HG03103 (cell line): ENCODE measurements at regions not wholly inside any gene's neighbourhood (a gene's known extent, or its start where the extent isn't known, plus 50 kb on each side); places are given as distances from the start of the nearest gene placed in this dataset.
"Not testable (repeated sequence)": the region's sequence is repeated elsewhere in the genome, so short reads cannot be mapped to it uniquely, and the experiment has no call there.

Experiments
- ATAC-seq: cut with Tn5 transposase; IDR thresholded peaks from one replicate; pipeline ENCODE4 v1.9.1; 2021; ENCODE audit warnings: low read depth; ENCODE audit not compliant: unreplicated experiment

GRCh38 chr7:91609525-91609924 is 271.0 kb downstream of the MTERF1 start:
- ATAC-seq = no peak

DNA sequence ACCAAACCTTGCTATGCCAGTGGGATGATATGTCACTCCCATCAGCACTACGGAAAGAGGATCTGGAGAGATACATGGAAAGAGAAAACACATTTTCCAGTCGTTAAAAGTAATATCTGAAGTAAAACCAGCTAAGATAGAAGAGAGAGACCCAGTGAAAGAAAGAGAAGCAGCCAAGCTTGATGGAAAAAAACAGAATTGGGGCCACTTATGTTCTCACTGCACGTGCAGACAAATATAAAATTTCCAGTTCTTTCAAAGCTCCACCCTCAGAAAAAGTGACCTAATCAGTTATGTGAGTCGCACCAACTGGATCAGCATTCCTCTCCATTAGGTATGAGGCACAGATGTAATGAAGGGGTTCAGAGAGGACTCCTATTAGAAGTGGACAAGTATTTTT is 266.1 kb downstream of the MTERF1 start:
- no peak for ATAC-seq

- ATAC-seq = no peak
Observed at GRCh38 chr7:91618776-91619765, 261.4 kb downstream of the MTERF1 start.

DNA sequence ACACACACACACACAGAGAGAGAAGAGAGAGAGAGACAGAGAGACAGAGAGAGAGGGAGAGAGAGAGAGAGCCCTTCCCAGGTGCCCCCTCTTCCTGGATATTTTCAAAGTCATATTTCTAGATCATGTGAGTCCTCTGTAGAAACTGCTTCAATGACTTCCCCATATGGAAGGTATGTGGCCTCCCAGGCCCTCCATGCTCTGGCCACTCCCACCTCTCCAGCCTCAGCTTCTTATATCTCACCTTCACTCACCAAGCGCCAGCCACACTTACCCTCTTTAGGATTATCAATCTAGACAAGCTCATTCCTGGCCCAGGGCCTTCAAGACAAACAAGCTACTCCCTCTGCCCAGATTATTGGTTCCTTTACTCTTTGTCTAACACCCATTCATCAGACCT is 259.7 kb downstream of the MTERF1 start:
- ATAC-seq = no peak

GRCh38 chr7:91627324-91627723 is 253.2 kb downstream of the MTERF1 start:
- ATAC-seq = not testable (repeated sequence)

- no peak for ATAC-seq
Observed at GRCh38 chr7:91628742-91629141, 251.8 kb downstream of the MTERF1 start.

- no peak for ATAC-seq
Observed at GRCh38 chr7:91630581-91631380, 249.7 kb downstream of the MTERF1 start.

- ATAC-seq = no peak
Observed at GRCh38 chr7:91632234-91632940, 248.1 kb downstream of the MTERF1 start.

GRCh38 chr7:91633013-91633441 is 247.5 kb downstream of the MTERF1 start:
- no peak for ATAC-seq

DNA sequence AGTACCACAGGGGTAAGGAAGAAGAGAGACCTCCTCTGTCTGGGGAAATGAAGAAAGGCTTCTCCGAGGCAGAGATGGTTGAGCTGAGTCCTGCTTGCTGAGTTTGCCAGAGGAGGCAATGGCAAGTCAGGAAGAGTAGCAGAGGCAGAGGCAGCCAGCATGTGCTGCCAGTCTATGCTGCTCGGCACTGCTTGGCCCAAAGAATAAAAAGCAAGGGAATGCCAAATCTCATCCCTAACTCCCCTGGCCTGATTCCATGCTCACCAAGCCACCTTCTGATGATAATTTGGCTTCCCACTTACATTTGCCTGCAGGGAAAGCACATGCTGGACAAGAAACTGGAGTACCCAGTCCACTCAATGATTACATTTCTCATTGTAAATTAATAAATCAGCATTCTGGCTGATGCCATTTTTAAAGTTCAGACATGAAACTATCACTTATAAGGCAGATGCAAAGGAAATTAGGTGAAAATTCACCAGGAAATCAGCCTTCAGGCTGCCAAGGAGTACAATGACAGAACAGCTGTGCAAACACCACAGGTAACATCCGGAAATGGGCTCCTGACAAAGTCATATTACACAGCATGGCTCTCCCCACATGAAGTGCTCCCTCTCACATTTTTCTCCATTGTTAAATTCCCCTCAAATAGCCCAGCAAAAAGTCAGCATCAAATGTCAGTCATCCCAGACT is 245.9 kb downstream of the MTERF1 start:
- no peak for ATAC-seq

GRCh38 chr7:91636129-91636724 is 244.3 kb downstream of the MTERF1 start:
- no peak for ATAC-seq

DNA sequence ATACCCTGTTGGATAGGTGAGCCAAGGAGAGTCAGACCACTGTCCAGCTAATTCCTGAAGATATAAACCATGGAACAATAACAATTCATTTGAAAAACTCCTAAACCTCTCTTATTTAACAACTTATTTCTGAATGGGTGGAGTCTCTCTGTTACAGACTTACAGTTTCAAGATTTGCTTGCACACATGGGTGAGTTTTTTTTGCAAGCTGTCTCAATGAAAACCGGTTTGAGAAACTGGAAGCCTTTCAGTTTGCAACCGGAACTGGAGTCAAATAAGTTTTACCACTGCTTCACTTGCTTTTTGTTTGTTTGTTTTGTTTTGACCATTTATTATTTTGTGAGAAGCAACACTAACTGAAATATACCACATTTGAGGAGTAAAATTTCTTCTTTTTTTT is 243.8 kb downstream of the MTERF1 start:
- ATAC-seq = no peak

GRCh38 chr7:91644256-91644655 is 236.2 kb downstream of the MTERF1 start:
- ATAC-seq = no peak

GRCh38 chr7:91645542-91645941 is 235.0 kb downstream of the MTERF1 start:
- ATAC-seq = no peak

DNA sequence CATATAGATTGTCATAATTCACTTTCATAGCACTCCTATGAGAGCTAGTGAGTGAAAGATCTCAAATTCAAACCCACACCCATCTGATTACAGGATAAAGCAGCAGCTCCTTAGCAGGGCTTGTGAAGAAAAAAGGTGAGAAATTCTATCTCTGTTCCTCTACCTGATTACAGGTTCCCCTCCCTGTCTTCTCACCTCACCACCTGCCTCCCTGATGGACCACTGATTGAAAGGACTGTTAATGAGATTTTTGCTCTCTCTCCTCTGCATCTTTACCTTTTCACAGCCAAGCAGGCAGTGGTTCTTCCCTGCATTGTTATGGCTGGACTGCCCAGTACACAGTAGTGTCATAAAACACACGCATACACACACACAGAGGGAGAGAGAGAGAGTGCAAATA is 228.5 kb downstream of the MTERF1 start:
- no peak for ATAC-seq

DNA sequence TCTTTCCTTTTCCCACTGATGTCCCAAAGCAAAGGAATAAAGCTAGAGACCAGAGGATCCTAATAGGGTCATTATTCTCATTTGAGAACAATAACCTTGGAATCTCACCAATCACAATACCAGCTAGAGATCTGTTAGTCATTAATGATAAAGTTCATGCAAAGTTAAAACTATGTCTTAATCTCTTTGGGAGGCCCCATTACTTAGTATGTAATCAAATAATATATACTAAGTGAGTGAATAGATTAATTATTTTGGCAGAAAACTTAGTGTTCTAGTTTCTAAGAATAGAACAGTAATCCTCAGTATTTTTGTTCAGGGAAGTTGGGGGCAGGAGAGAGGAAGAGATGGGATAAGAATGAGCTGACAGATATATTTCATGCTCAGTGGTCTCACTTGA is 227.2 kb downstream of the MTERF1 start:
- ATAC-seq = no peak

DNA sequence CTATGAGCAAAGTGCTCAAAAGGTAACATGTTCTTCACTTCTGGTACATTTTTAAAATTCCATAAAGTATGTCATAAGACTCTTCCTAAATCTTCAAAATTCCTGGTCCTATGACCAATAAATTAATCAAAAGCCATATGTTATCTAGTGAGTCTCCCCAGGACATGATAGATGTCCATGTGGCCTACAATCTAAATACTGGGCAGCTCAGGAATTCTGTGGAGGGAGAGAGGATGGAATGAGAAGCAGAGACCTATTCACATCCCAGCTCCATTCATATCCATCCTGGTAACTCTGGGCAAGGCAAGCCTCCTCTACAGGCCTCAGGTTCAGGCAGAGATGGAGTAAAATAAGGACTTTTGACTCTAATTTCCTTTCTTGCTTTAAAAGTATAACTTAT is 224.8 kb downstream of the MTERF1 start:
- no peak for ATAC-seq

- ATAC-seq = no peak
Observed at GRCh38 chr7:91656541-91657482, 223.7 kb downstream of the MTERF1 start.
